DOHH2 (cell line): ENCODE measurements at regions not wholly inside any gene's neighbourhood (a gene's known extent, or its start where the extent isn't known, plus 50 kb on each side); places are given as distances from the start of the nearest gene placed in this dataset.

Experiments used
- H3F3A ChIP-seq: fragments of 200-600 bp; sonication (generic), shearing (Covaris generic); 2 replicates; pipeline ENCODE4 v1.6.0; 2016; ENCODE audit warnings: antibody characterized with exemption, mild to moderate bottlenecking; ENCODE audit not compliant: control insufficient read depth, insufficient read depth
- H3K27ac ChIP-seq: fragments of 200-600 bp; sonication (generic); 2 replicates; pipeline ENCODE4 v1.5.1; 2014; ENCODE audit warnings: low read depth, mild to moderate bottlenecking, low read length, moderate library complexity
- H3K27me3 ChIP-seq: fragments of 200-600 bp; sonication (generic); 2 replicates; pipeline ENCODE4 v1.6.1; 2014; ENCODE audit warnings: mild to moderate bottlenecking, low read length, mixed read lengths; ENCODE audit not compliant: control insufficient read depth
- H3K36me3 ChIP-seq: fragments of 200-600 bp; sonication (generic); 2 replicates; pipeline ENCODE4 v1.6.1; 2014; ENCODE audit warnings: mild to moderate bottlenecking, low read length, moderate library complexity, mixed read lengths; ENCODE audit not compliant: control insufficient read depth
- H3K4me1 ChIP-seq: fragments of 200-600 bp; sonication (generic); 2 replicates; pipeline ENCODE4 v1.6.1; 2014; ENCODE audit warnings: mild to moderate bottlenecking, low read length, mixed read lengths; ENCODE audit not compliant: control insufficient read depth
- H3K4me2 ChIP-seq: fragments of 200-600 bp; sonication (generic); 2 replicates; pipeline ENCODE4 v1.6.0; 2014; ENCODE audit warnings: mild to moderate bottlenecking, low read length, moderate library complexity
- H3K4me3 ChIP-seq: fragments of 200-600 bp; sonication (generic); 2 replicates; pipeline ENCODE4 v1.5.1; 2014; ENCODE audit warnings: mild to moderate bottlenecking, low read length, mixed read lengths
- H3K79me2 ChIP-seq: fragments of 200-600 bp; sonication (generic); 2 replicates; pipeline ENCODE4 v1.6.1; 2014; ENCODE audit warnings: mild to moderate bottlenecking, low read length, mixed read lengths; ENCODE audit not compliant: control insufficient read depth
- H3K9me2 ChIP-seq: fragments of 200-600 bp; sonication (generic); replicated peaks from 2 replicates; pipeline ENCODE4 v1.6.1; 2014; ENCODE audit warnings: mild to moderate bottlenecking, low read length, mixed read lengths; ENCODE audit not compliant: control insufficient read depth
- H3K9me3 ChIP-seq: fragments of 200-600 bp; sonication (generic); 2 replicates; pipeline ENCODE4 v1.6.1; 2014; ENCODE audit warnings: antibody characterized with exemption, low read length, mixed read lengths; ENCODE audit not compliant: control insufficient read depth, insufficient read depth
- H4K20me1 ChIP-seq: fragments of 200-600 bp; sonication (generic); 2 replicates; pipeline ENCODE4 v1.6.0; 2014; ENCODE audit warnings: low read depth, mild to moderate bottlenecking, antibody characterized with exemption, low read length, moderate library complexity; ENCODE audit not compliant: control insufficient read depth, insufficient read depth
- EZH2phosphoT487 ChIP-seq: fragments of 200-600 bp; sonication (generic); IDR thresholded peaks from 2 replicates; pipeline ENCODE4 v1.6.1; 2017; ENCODE audit warnings: borderline replicate concordance, mild to moderate bottlenecking, antibody characterized with exemption, low read length, moderate library complexity, mixed read lengths
- TF ChIP-seq, protein P1 (sequence below): fragments of 200-600 bp; sonication (generic); IDR thresholded peaks from one replicate; pipeline ENCODE4 v1.5.1; 2014; ENCODE audit warnings: antibody characterized with exemption, mild to moderate bottlenecking, low read depth, low read length; ENCODE audit not compliant: poor library complexity, severe bottlenecking

DNA sequence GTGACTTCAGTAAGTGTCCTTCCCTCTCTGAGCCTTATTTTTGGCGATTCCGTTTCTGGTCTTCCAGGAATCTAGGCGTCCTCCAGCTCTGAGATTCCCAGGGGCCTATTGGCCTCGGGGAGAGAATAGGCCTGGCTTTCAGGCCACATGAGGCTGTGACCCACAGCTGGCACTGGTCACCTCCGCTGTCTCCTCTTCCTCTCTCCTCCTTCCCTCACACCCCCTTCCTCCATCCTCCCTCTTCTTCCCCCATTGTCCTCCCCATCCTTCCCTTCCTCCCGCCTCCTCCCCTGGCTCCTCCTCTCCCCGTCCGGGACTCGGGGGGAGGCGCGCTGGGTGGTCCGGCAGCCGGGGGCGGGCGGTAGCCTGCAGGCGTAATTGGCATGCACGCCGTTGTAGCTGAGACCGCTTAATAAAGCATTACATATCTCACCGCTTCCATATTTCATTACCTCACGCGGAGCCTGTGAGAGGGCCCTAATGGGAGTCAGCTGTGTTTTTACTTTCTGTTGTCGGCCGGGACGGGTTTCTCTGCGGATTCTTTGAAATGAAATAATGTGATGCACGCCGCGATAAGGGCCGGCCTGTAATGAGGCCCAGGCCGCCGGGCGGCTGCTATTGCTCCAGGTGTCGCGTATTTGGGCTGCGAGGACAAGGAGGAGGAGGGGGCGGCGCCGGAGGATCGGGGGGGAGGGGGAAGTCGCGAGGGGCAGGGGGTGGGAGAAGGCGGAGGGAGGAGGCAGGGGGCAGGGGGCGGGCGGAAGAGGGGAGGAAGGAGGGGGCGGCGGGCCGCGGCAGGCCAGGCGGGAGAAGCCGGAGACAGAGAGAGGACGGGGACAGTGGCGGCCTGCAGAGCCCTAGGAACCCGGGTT lies 95.3 kb downstream of the FOXD2 start:
- H3K4me3 ChIP-seq = no peak overlapping the region
- no peak overlapping the region for H3K27ac ChIP-seq
- no peak overlapping the region for H3K4me2 ChIP-seq

DNA sequence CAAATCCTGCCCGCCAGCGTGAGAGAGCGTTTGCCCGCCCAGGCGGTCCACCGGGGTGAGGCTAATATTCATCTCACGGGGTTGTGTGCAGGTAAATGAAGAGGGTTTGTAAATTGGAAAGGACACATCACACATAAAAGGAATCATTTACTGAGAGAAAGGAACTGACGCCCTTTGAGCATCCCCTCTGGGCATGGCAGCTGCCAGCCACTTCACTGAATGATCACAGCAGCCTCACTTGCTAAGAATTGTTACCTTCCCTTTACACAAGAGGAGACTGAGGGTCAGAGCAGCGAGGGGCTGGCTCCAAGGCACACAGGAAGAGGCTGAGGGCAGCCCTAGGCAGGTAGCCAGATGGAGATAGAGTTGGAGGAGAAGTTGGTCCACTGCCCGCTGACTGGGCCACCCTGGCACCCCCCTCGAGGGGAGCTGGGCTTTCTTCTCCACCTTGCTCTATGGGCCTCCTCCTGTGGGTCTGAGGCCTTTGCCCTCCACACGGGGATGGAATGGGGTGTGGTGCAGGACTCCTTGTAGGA lies 96.0 kb downstream of the FOXD2 start:
- no peaks in the 10 kb centered on the region for H3F3A ChIP-seq
- H3K4me3 ChIP-seq = no peak overlapping the region
- no peaks in the 10 kb centered on the region for H3K36me3 ChIP-seq
- H3K9me2 ChIP-seq = no peaks in the 10 kb centered on the region
- peaks cover 10% of the 10 kb centered on the region for H3K9me3 ChIP-seq
- H3K4me1 ChIP-seq = no peaks in the 10 kb centered on the region
- peaks cover 20% of the 10 kb centered on the region for H3K27me3 ChIP-seq
- no peak overlapping the region for H3K27ac ChIP-seq
- H3K4me2 ChIP-seq = no peak overlapping the region
- no peaks in the 10 kb centered on the region for H4K20me1 ChIP-seq
- H3K79me2 ChIP-seq = no peaks in the 10 kb centered on the region
- TF ChIP-seq, protein P1, sequence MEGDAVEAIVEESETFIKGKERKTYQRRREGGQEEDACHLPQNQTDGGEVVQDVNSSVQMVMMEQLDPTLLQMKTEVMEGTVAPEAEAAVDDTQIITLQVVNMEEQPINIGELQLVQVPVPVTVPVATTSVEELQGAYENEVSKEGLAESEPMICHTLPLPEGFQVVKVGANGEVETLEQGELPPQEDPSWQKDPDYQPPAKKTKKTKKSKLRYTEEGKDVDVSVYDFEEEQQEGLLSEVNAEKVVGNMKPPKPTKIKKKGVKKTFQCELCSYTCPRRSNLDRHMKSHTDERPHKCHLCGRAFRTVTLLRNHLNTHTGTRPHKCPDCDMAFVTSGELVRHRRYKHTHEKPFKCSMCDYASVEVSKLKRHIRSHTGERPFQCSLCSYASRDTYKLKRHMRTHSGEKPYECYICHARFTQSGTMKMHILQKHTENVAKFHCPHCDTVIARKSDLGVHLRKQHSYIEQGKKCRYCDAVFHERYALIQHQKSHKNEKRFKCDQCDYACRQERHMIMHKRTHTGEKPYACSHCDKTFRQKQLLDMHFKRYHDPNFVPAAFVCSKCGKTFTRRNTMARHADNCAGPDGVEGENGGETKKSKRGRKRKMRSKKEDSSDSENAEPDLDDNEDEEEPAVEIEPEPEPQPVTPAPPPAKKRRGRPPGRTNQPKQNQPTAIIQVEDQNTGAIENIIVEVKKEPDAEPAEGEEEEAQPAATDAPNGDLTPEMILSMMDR = no peak
- TF ChIP-seq EZH2phosphoT487 = no peak

More for the DNA sequence above, 95.3 kb downstream of the FOXD2 start:
- Histone ChIP-seq H3K4me1 (no peaks in the 10 kb centered on the region), H3K9me2 (no peaks in the 10 kb centered on the region), H4K20me1 (no peaks in the 10 kb centered on the region), H3K9me3 (peaks cover 14% of the 10 kb centered on the region), H3F3A (no peaks in the 10 kb centered on the region), H3K79me2 (no peaks in the 10 kb centered on the region), H3K27me3 (peaks cover 20% of the 10 kb centered on the region), H3K36me3 (no peaks in the 10 kb centered on the region)
- TF ChIP-seq, protein P1 = no peak
- no peak for TF ChIP-seq EZH2phosphoT487

DNA sequence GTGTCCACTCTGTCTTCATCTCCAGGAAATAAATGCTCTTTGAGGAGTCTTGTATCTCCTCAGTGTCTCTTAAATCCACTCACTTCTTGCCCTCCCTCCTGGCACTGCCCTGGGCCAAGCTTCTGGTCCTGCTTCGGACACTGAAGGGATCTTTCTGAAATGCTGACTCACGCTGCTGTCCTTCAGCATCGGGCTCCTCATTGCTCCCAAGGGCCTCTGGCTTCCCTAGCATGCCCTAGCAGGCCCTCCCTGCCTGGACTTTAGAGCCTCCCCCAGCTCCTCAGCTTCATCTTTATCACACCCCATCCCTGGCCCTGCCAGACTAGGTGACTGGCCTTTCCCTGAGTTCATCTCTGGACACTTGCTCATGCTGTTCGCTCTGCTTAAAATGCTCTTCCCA lies 96.6 kb downstream of the FOXD2 start:
- TF ChIP-seq, protein P1 = no peak
- no peak for TF ChIP-seq EZH2phosphoT487
- Histone ChIP-seq H3K9me2 (no peaks in the 10 kb centered on the region), H3K36me3 (no peaks in the 10 kb centered on the region), H3K9me3 (0 out of 2 replicates have a peak, but pooled peaks cover 4% of the 10 kb centered on the region), H3F3A (no peaks in the 10 kb centered on the region), H3K79me2 (no peaks in the 10 kb centered on the region), H4K20me1 (no peaks in the 10 kb centered on the region), H3K4me3 (no peak overlapping the region), H3K27ac (no peak overlapping the region), H3K27me3 (peaks cover 20% of the 10 kb centered on the region), H3K4me2 (no peak overlapping the region), H3K4me1 (no peaks in the 10 kb centered on the region)
